Lower lobe of right lung (tissue), 2 donors: ENCODE measurements at regions not wholly inside any gene's neighbourhood (a gene's known extent, or its start where the extent isn't known, plus 50 kb on each side); places are given as distances from the start of the nearest gene placed in this dataset.

ENCODE experiments used
- ATAC-seq, 2 donors: fragments of 200-7000 bp; cut with Tn5 transposase; one replicate each; pipeline ENCODE4 v1.9.1; 2020 to 2022; ENCODE audit warnings: mild to moderate bottlenecking in 2 of 2, moderate library complexity in 2 of 2
- DNase-seq: peaks from one replicate; pipeline ENCODE4 v3.0.0-alpha.2; 2020
- H3K27ac ChIP-seq: fragments of 200-600 bp; one replicate; pipeline ENCODE4 v1.8.0; 2022
- H3K27me3 ChIP-seq: fragments of 200-600 bp; one replicate; pipeline ENCODE4 v1.8.0; 2022; ENCODE audit warnings: low read depth
- H3K36me3 ChIP-seq: fragments of 200-600 bp; one replicate; pipeline ENCODE4 v1.8.0; 2022; ENCODE audit warnings: mild to moderate bottlenecking
- H3K4me1 ChIP-seq: fragments of 200-600 bp; one replicate; pipeline ENCODE4 v1.8.0; 2022
- H3K4me3 ChIP-seq: fragments of 200-600 bp; one replicate; pipeline ENCODE4 v1.8.0; 2022; ENCODE audit warnings: mild to moderate bottlenecking
- H3K9me3 ChIP-seq: fragments of 200-600 bp; one replicate; pipeline ENCODE4 v1.8.0; 2022
- CTCF ChIP-seq: fragments of 200-600 bp; IDR thresholded peaks from one replicate; pipeline ENCODE4 v1.8.0; 2022; ENCODE audit warnings: antibody characterized with exemption, mild to moderate bottlenecking
- intact Hi-C: fragments of 100-400 bp; cut with DNase I; formaldehyde crosslinking; loops from one replicate; pipeline ENCODE4 v1.11.0; 2022
- donor health status: DM: no; HTN: yes; CAD: no; lungs with severe emphysema.

- no peak for DNase-seq
- Histone ChIP-seq H3K9me3 (no peaks in the 10 kb centered on the region), H3K36me3 (no peaks in the 10 kb centered on the region), H3K27me3 (no peaks in the 10 kb centered on the region), H3K27ac (no peak overlapping the region), H3K4me3 (no peak overlapping the region), H3K4me1 (no peaks in the 10 kb centered on the region)
- ATAC-seq, result no peak
- no peak for TF ChIP-seq CTCF
- intact Hi-C loops, result no loop called here
Measured at GRCh38 chr2:107063228-107063627, 177.3 kb upstream of the ST6GAL2 start.

GRCh38 chr2:107064750-107065149 lies 178.8 kb upstream of the ST6GAL2 start:
- TF ChIP-seq CTCF, result no peak

GRCh38 chr2:107068069-107068916 lies 182.3 kb upstream of the ST6GAL2 start:
- Histone ChIP-seq H3K27me3 (no peaks in the 10 kb centered on the region), H3K4me1 (no peaks in the 10 kb centered on the region), H3K36me3 (no peaks in the 10 kb centered on the region), H3K9me3 (no peaks in the 10 kb centered on the region), H3K4me3 (no peak overlapping the region), H3K27ac (no peak overlapping the region)
- no peak for TF ChIP-seq CTCF
- no peak for DNase-seq
- intact Hi-C loops, result no loop called here
- ATAC-seq, result no peak

More at GRCh38 chr2:107064750-107065149, 178.8 kb upstream of the ST6GAL2 start:
- ATAC-seq, result no peak
- no peaks in the 10 kb centered on the region for H3K9me3 ChIP-seq
- intact Hi-C loops, result no loop called here
- no peak for DNase-seq
- H3K36me3 ChIP-seq, result no peaks in the 10 kb centered on the region
- H3K27ac ChIP-seq, result no peak overlapping the region
- H3K4me1 ChIP-seq, result no peaks in the 10 kb centered on the region
- H3K4me3 ChIP-seq, result no peak overlapping the region
- no peaks in the 10 kb centered on the region for H3K27me3 ChIP-seq

GRCh38 chr2:107069890-107070289 lies 183.9 kb upstream of the ST6GAL2 start:
- intact Hi-C loops, result no loop called here
- no peak for ATAC-seq
- Histone ChIP-seq H3K36me3 (no peaks in the 10 kb centered on the region), H3K9me3 (no peaks in the 10 kb centered on the region), H3K27me3 (no peaks in the 10 kb centered on the region), H3K4me1 (no peaks in the 10 kb centered on the region), H3K4me3 (no peak overlapping the region), H3K27ac (no peak overlapping the region)
- no peak for DNase-seq
- no peak for TF ChIP-seq CTCF

GRCh38 chr2:107072150-107072940 lies 186.4 kb upstream of the ST6GAL2 start:
- no peak for TF ChIP-seq CTCF
- ATAC-seq (no peak), DNase-seq (no peak)
- H3K4me3 ChIP-seq, result no peak overlapping the region
- no peaks in the 10 kb centered on the region for H3K4me1 ChIP-seq
- H3K36me3 ChIP-seq, result no peaks in the 10 kb centered on the region
- H3K27ac ChIP-seq, result no peak overlapping the region
- no peaks in the 10 kb centered on the region for H3K27me3 ChIP-seq
- no peaks in the 10 kb centered on the region for H3K9me3 ChIP-seq
- intact Hi-C loops, result no loop called here
